Thyroid gland (tissue), 4 donors: ENCODE measurements at regions not wholly inside any gene's neighbourhood (a gene's known extent, or its start where the extent isn't known, plus 50 kb on each side); places are given as distances from the start of the nearest gene placed in this dataset.

Experiments used
- CTCF ChIP-seq, 6 experiments: fragments of 200-600 bp in 3 of 6; fragments of 450-650 bp in 3 of 6; sonication (generic) in 3 of 6; IDR thresholded peaks; one replicate each; pipeline ENCODE4 v1.5.1; 2016 to 2019; ENCODE audit warnings: antibody characterized with exemption in 6 of 6, mild to moderate bottlenecking in 2 of 6, inconsistent platforms in 1 of 6, moderate library complexity in 1 of 6
- POLR2A ChIP-seq, 2 donors: fragments of 450-650 bp; IDR thresholded peaks; one replicate each; pipeline ENCODE4 v1.6.1; 2017; ENCODE audit warnings: antibody characterized with exemption in 2 of 2, mild to moderate bottlenecking in 2 of 2, moderate library complexity in 1 of 2

- TF ChIP-seq CTCF (IDR thresholded peaks at IDR 0.05): no peak
- no peak for TF ChIP-seq POLR2A (IDR thresholded peaks at IDR 0.05)
These were observed 105.8 kb upstream of the SPATA31D4 start for GRCh38 chr9:81822301-81822865.
